Heart right ventricle (tissue), 16 donors: ENCODE measurements at regions not wholly inside any gene's neighbourhood (a gene's known extent, or its start where the extent isn't known, plus 50 kb on each side); places are given as distances from the start of the nearest gene placed in this dataset.

ENCODE experiments used
- ATAC-seq, 8 donors: fragments of 200-7000 bp; cut with Tn5 transposase; one replicate each; pipeline ENCODE4 v1.9.1; 2020; ENCODE audit warnings: mild to moderate bottlenecking in 8 of 8, moderate library complexity in 8 of 8, moderate number of reproducible peaks in 1 of 8
- DNase-seq, 2 donors: peaks; one replicate each; pipeline ENCODE4 v3.0.0-alpha.2; 2020
- H3K27ac ChIP-seq, 10 donors: fragments of 200-600 bp; sonication (generic) in 2 of 10; one replicate each; pipeline versions ENCODE4 v1.5.0 to v1.8.0; 2020 to 2022; ENCODE audit warnings: mild to moderate bottlenecking in 3 of 10
- H3K27me3 ChIP-seq, 7 donors: fragments of 200-600 bp; one replicate each; pipeline ENCODE4 v1.8.0; 2021 to 2022; ENCODE audit warnings: mild to moderate bottlenecking in 2 of 7
- H3K36me3 ChIP-seq, 9 donors: fragments of 200-600 bp; sonication (generic) in 1 of 9; one replicate each; pipeline versions ENCODE4 v1.5.0 to v1.8.0; 2020 to 2022; ENCODE audit warnings: mild to moderate bottlenecking in 2 of 9
- H3K4me1 ChIP-seq, 9 donors: fragments of 200-600 bp; sonication (generic) in 1 of 9; one replicate each; pipeline versions ENCODE4 v1.5.0 to v1.8.0; 2020 to 2022; ENCODE audit warnings: mild to moderate bottlenecking in 4 of 9
- H3K4me3 ChIP-seq, 10 donors: fragments of 200-600 bp; sonication (generic) in 2 of 10; one replicate each; pipeline versions ENCODE4 v1.5.0 to v1.8.0; 2020 to 2022; ENCODE audit warnings: mild to moderate bottlenecking in 7 of 10, moderate library complexity in 2 of 10
- H3K9me3 ChIP-seq, 11 donors: fragments of 200-600 bp in 10 of 11; sonication (generic) in 2 of 11; one replicate each; pipeline versions ENCODE4 v1.5.0 to v1.8.0; 2013 to 2022; ENCODE audit warnings: mild to moderate bottlenecking in 2 of 11, control low read depth in 1 of 11, moderate library complexity in 1 of 11
- WGBS, 2 donors: extraction: QIAGEN DNeasy Blood & Tissue Kit; methylation state at CpG; one replicate each; pipeline ENCODE4 v1.1.7; 2013; ENCODE audit warnings: inconsistent platforms in 1 of 2; 5-methylcytosine and 5-hydroxymethylcytosine counted together
- intact Hi-C, 10 donors: fragments of 100-400 bp; cut with DNase I; formaldehyde crosslinking; loops; one replicate each; pipeline versions ENCODE4 v1.11.1 to v1.14.2; 2022
- TF ChIP-seq, protein P1 (sequence below), 9 donors: fragments of 200-600 bp; sonication (generic) in 2 of 9; IDR thresholded peaks; one replicate each; pipeline versions ENCODE4 v1.5.0 to v1.8.0; 2021 to 2022; ENCODE audit warnings: antibody characterized with exemption in 9 of 9, mild to moderate bottlenecking in 5 of 9, moderate library complexity in 1 of 9
- donor health status: Arrhythmogenic right ventricular cardiomyopathy.
- donor health status: ischemic (EF 13 %, LVEDD 7.1; RV severe dilation, severe dysfunction).
- donor health status: healthy with polysubstance abuse.
- donor health status: DM: no; HTN: yes; CAD: no.
- donor health status: DM: no; HTN: no; CAD: no.
- donor health status: ischemic (EF 25% LVEDD 6.9; RV normal size, moderate dysfunction).
- donor health status: ischemic (EF 25% LVEDD 5.7; RV mildly dilated, moderate dysfunction).
- donor health status: healthy.
- donor health status: DM: yes; HTN: yes; CAD: no.
- donor health status: Ischemic cardiomyopathy.
- donor health status: ischemic (EF 35%, LVEDD 5.7; RV mildly dilated, moderate dysfunction).
- donor health status: nonischemic (EF 11% LVEDD 7.7; RV severe dilation, severe dysfunction).
- donor health status: DM: yes; HTN: yes; CAD: no.
- donor health status: PGD.
- donor health status: ischemic (EF 29% LVEDD 5.4; RV normal size, mild dysfunction).
- donor health status: nonischemic (EF 23%, LVEDD 6.1; RV moderate dilation, normal function).

DNA sequence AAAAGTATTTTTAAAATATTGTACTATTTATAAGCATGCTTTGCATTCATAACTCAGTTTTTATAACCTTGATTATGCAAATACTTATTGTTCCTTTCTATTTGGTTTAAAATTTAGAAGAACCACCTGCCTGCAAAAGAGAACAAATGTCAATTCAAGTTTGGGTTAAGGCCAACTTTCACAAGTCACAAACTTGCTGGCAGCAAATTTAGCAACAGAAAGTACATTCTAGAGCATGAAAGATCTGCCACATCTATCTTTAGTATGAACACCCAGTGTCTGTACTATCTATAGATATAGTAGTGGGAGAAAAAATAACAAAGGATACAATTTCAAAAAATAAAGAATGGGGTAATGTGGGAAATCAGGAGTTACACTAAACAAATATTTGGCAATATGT is 1014.2 kb downstream of the C4orf33 start:
- TF ChIP-seq, protein P1, sequence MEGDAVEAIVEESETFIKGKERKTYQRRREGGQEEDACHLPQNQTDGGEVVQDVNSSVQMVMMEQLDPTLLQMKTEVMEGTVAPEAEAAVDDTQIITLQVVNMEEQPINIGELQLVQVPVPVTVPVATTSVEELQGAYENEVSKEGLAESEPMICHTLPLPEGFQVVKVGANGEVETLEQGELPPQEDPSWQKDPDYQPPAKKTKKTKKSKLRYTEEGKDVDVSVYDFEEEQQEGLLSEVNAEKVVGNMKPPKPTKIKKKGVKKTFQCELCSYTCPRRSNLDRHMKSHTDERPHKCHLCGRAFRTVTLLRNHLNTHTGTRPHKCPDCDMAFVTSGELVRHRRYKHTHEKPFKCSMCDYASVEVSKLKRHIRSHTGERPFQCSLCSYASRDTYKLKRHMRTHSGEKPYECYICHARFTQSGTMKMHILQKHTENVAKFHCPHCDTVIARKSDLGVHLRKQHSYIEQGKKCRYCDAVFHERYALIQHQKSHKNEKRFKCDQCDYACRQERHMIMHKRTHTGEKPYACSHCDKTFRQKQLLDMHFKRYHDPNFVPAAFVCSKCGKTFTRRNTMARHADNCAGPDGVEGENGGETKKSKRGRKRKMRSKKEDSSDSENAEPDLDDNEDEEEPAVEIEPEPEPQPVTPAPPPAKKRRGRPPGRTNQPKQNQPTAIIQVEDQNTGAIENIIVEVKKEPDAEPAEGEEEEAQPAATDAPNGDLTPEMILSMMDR (IDR thresholded peaks at IDR 0.05), result no peak
- intact Hi-C loops, result no loop called here

DNA sequence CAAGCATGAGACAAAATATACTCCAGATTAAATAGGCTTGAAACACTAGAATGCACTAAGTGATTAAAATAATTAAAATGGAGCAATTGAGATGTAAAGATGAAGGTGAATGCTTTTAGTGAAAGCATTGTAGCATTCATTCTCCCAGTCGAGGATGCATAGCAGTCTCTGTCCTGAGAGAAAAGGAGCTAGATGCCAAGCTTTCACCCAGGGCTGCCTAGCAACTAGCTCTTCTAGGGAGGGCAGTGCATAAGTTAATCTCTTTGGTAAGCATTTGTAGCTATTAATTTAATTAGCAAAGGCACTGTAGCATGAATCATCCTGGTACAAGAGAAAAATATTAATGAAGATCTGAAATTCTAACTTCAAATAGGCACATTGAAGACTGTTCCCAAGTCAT is 1014.8 kb downstream of the C4orf33 start:
- TF ChIP-seq, protein P1 (IDR thresholded peaks at IDR 0.05), result no peak
- ATAC-seq (no peak), DNase-seq (no peak)
- WGBS, 2 donors, result 38 to 57% methylated on average over 1 of the region's 1 CpG
- H3K9me3 ChIP-seq, result peaks cover 0 to 6% (median 0%) of the 10 kb centered on the region in 11 donors
- H3K27ac ChIP-seq, result no peak overlapping the region
- H3K27me3 ChIP-seq, result no peaks in the 10 kb centered on the region
- intact Hi-C loops, result no loop called here
- no peak overlapping the region for H3K4me3 ChIP-seq
- H3K36me3 ChIP-seq, result no peaks in the 10 kb centered on the region
- no peaks in the 10 kb centered on the region for H3K4me1 ChIP-seq

More for the DNA sequence above, 1014.2 kb downstream of the C4orf33 start:
- Histone ChIP-seq H3K27ac (no peak overlapping the region), H3K4me3 (no peak overlapping the region), H3K4me1 (no peaks in the 10 kb centered on the region), H3K9me3 (peaks cover 0 to 6% (median 0%) of the 10 kb centered on the region in 11 donors), H3K27me3 (no peaks in the 10 kb centered on the region), H3K36me3 (no peaks in the 10 kb centered on the region)
- no peak for ATAC-seq
- no peak for DNase-seq

DNA sequence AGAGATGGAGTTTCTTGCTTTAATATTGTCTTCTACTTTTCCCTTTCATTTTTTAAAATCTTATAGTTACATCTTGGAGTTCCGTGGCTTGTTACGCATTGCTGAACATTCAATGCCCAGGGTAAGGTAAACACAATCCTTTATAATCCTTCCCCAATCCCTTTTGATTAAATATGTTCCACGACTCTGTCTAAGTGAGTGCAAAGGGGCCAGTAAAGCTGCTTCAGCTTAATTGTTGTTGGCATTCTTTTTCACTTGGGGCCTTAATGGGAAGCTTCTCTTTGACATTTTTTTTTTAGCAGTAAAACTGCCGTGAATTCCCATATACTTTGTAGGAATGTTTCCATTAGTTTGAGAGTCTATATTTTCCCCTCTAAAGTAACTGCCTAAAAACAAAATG is 1028.1 kb downstream of the C4orf33 start:
- Histone ChIP-seq H3K36me3 (no peaks in the 10 kb centered on the region), H3K4me3 (no peak overlapping the region), H3K4me1 (no peaks in the 10 kb centered on the region), H3K9me3 (no peaks in the 10 kb centered on the region), H3K27me3 (no peaks in the 10 kb centered on the region), H3K27ac (no peak overlapping the region)
- WGBS, 2 donors, result 75 to 81% methylated on average over 4 of the region's 4 CpGs
- TF ChIP-seq, protein P1 (IDR thresholded peaks at IDR 0.05), result no peak
- intact Hi-C loops, result no loop called here
- DNase-seq, result no peak
- ATAC-seq, result no peak

DNA sequence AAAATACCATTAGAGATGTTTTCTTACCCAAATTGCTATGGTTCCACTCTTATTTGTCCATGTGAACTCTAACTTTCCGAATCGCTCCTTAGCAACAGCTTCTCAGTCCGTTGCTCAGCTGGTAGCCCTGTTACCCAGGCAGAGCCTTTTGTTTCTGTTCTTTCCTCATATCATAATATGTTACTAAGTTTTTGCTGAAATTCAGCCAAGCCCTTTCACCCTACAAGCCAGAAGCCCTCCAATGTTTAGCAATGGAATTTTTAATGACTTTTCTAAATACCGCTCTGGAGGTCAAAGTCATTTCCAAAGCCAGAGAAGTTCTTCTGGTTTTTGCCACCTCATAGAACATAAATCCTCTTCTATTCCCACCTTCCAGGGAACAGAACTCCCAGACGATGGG is 1029.5 kb downstream of the C4orf33 start:
- ATAC-seq (no peak), DNase-seq (no peak)
- intact Hi-C loops, result no loop called here
- peaks cover 0 to 6% (median 0%) of the 10 kb centered on the region in 11 donors for H3K9me3 ChIP-seq
- H3K27ac ChIP-seq, result no peak overlapping the region
- H3K4me1 ChIP-seq, result no peaks in the 10 kb centered on the region
- H3K36me3 ChIP-seq, result no peaks in the 10 kb centered on the region
- H3K27me3 ChIP-seq, result no peaks in the 10 kb centered on the region
- 75 to 83% methylated on average over 5 of the region's 5 CpGs for WGBS, 2 donors
- TF ChIP-seq, protein P1 (IDR thresholded peaks at IDR 0.05), result no peak
- no peak overlapping the region for H3K4me3 ChIP-seq

DNA sequence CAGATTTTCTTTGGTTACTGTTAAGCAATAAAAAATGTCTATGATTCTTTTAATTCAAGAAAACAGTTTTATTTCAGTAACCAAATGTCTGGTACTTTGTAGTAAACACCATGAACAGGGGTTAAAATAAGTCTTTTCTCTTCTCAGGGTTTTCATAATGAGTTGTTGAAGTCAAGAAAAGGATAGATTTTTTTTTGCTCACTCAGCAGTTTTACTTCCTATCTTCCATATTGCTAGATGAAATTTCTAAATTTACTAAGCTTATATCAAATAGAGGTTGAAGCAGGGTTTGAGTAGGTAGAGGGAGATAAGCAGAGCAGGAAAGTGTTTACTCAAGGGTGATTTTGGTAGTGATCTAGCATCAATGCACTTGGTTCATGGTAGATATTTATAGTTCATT is 1031.3 kb downstream of the C4orf33 start:
- no peaks in the 10 kb centered on the region for H3K4me1 ChIP-seq
- no peak for DNase-seq
- TF ChIP-seq, protein P1 (IDR thresholded peaks at IDR 0.05), result no peak
- no peak for ATAC-seq
- H3K36me3 ChIP-seq, result no peaks in the 10 kb centered on the region
- intact Hi-C loops, result no loop called here
- no peaks in the 10 kb centered on the region for H3K27me3 ChIP-seq
- peaks cover 0 to 10% (median 0%) of the 10 kb centered on the region in 11 donors for H3K9me3 ChIP-seq
- no peak overlapping the region for H3K4me3 ChIP-seq
- no peak overlapping the region for H3K27ac ChIP-seq
